IMR-90 (cell line): ENCODE measurements at regions not wholly inside any gene's neighbourhood (a gene's known extent, or its start where the extent isn't known, plus 50 kb on each side); places are given as distances from the start of the nearest gene placed in this dataset.

ENCODE experiments used
- CEBPB ChIP-seq: IDR thresholded peaks from 2 replicates; pipeline ENCODE4 v1.6.1; 2012; ENCODE audit warnings: low read depth, low read length, improper control_type of control experiment
- CHD1 ChIP-seq: IDR thresholded peaks from 2 replicates; pipeline ENCODE4 v1.6.1; 2012; ENCODE audit warnings: low read depth, low read length, improper control_type of control experiment
- CTCF ChIP-seq: conservative IDR thresholded peaks from 2 replicates; pipeline ENCODE4 v1.5.1; 2012; ENCODE audit warnings: mild to moderate bottlenecking, low read depth, low read length, improper control_type of control experiment
- ELK1 ChIP-seq: fragments of 150-350 bp; IDR thresholded peaks from 2 replicates; pipeline ENCODE4 v1.6.1; 2016; ENCODE audit warnings: low read depth, mild to moderate bottlenecking, low read length, moderate library complexity, borderline replicate concordance
- FOS ChIP-seq: fragments of 150-350 bp; IDR thresholded peaks from 2 replicates; pipeline ENCODE4 v1.6.1; 2016; ENCODE audit warnings: low read depth, low read length
- MAFK ChIP-seq: IDR thresholded peaks from 2 replicates; pipeline ENCODE4 v1.6.1; 2012; ENCODE audit warnings: low read depth, low read length, improper control_type of control experiment
- MAZ ChIP-seq: IDR thresholded peaks from 2 replicates; pipeline ENCODE4 v1.6.1; 2012; ENCODE audit warnings: low read depth, mild to moderate bottlenecking, low read length, improper control_type of control experiment, moderate library complexity, borderline replicate concordance
- NFE2L2 ChIP-seq: fragments of 150-350 bp; IDR thresholded peaks from 2 replicates; pipeline ENCODE4 v1.6.1; 2016; ENCODE audit warnings: low read depth, mild to moderate bottlenecking, low read length
- POLR2A ChIP-seq: IDR thresholded peaks from 2 replicates; pipeline ENCODE4 v1.6.1; 2012; ENCODE audit warnings: mild to moderate bottlenecking, low read depth, low read length
- RAD21 ChIP-seq: IDR thresholded peaks from 2 replicates; pipeline ENCODE4 v1.6.1; 2012; ENCODE audit warnings: low read length, improper control_type of control experiment
- RCOR1 ChIP-seq: IDR thresholded peaks from 2 replicates; pipeline ENCODE4 v1.6.1; 2012; ENCODE audit warnings: mild to moderate bottlenecking, low read length, improper control_type of control experiment; ENCODE audit not compliant: insufficient replicate concordance
- SMC3 ChIP-seq: fragments of 150-350 bp; IDR thresholded peaks from 2 replicates; pipeline ENCODE4 v1.6.1; 2016; ENCODE audit warnings: low read depth, mild to moderate bottlenecking, antibody characterized with exemption, low read length, moderate library complexity
- USF2 ChIP-seq: fragments of 150-350 bp; IDR thresholded peaks from 2 replicates; pipeline ENCODE4 v1.6.1; 2017; ENCODE audit warnings: mild to moderate bottlenecking, antibody characterized with exemption, low read length, low read depth

GRCh38 chr6:144897441-144897921, 612.3 kb downstream of the UTRN start:
- TF ChIP-seq POLR2A (no peak), CTCF (no peak), MAFK (no peak), FOS (peak; percentile 62; the same call in 1 of the 2 replicates), MAZ (no peak), SMC3 (no peak), ELK1 (no peak), CEBPB (peak; percentile 58; the same call in 1 of the 2 replicates), RAD21 (no peak), USF2 (no peak), NFE2L2 (no peak), RCOR1 (no peak), CHD1 (no peak)
